Fibroblast of peridontal ligament (primary cell): ENCODE measurements at regions not wholly inside any gene's neighbourhood (a gene's known extent, or its start where the extent isn't known, plus 50 kb on each side); places are given as distances from the start of the nearest gene placed in this dataset.
"Not testable (repeated sequence)": the region's sequence is repeated elsewhere in the genome, so short reads cannot be mapped to it uniquely, and the experiment has no call there.

Experiments used
- DNase-seq: peaks from one replicate; pipeline ENCODE4 v3.0.0-alpha.2; 2010; ENCODE audit errors: extremely low read depth

DNA sequence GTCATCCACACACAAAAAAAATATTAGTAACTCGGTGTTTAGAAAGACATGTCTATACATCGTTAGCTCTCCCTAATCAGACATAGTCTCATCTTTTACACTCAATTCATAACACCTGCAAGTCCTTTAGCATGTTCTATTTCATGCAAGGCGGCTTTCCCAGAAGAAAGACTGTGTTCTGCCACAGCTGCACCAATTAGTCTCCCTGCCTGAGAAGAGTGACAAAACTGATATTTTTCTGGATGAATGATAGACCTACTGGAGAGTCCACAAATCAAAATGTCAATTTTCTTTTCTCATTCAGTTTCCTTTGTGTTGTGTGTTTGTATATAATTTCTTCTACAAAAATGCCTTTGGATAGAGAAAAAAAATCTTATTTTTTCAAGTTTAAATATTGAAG lies 435.8 kb upstream of the EPHA3 start:
- DNase-seq = no peak

- DNase-seq = no peak
Observed at GRCh38 chr3:88677298-88677697, 430.1 kb upstream of the EPHA3 start.

- DNase-seq = no peak
Observed at GRCh38 chr3:88678747-88679146, 428.7 kb upstream of the EPHA3 start.

DNA sequence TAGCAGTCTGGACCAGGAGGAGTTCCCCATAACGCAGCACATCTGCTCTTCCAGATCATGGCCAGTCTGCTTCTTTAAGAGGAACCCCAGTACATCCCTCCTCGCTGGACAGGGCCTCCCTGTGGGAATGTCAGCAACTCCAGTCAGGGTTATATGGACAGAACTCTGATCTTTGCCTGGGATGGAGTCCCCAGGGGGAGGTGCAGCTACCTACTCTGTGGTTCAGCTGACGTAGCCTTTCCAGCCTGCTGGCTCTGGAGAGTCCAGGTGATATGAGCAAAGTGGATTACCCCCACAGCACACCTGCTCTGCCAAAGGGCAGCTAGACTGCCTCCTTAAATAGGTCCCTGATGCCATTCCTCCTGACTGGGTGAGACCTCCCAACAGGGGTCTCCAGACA lies 417.1 kb upstream of the EPHA3 start:
- no peak for DNase-seq

DNA sequence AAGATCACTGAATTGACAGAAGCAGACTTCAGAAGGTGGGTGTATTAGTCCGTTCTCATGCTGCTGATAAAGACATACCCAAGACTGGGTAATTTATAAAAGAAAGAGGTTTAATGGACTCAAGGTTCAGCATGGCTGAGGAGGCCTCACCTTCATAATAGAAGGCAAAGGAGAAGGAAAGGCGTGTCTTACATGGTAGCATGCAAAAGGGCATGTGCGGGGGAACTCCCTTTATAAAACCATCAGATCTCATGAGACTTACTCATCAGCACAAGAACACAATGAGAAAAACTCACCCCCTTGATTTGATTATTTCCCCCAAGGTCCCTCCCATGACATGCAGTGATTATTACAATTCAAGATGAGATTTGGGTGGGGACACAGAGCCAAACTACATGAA lies 416.3 kb upstream of the EPHA3 start:
- no peak for DNase-seq

DNA sequence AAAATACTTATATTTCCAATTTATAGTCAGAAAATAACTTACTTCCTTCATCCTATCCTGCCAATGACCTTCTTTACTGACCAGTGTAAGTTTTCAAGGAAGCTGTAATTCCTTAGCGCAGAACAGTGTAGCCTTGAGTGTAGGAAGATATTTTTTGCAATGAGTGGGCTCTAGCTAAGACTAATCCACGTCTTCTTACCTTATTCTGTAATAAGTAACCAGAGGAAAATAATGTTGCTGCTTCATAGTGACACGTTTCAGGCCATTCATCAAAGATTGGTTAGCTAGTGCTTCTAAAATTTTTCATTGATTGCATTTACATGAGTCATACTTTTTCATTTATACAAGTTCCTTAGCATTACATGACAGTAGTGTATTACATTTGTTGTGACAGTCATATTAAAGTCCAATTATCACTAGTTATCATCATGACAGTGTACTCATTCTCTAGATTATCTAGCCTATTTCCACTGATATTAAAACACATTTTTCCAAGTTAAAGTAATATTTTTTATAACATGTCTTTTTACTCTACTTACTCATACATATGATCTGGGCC lies 403.8 kb upstream of the EPHA3 start:
- no peak for DNase-seq

GRCh38 chr3:88704338-88704737 lies 403.1 kb upstream of the EPHA3 start:
- no peak for DNase-seq

- DNase-seq = no peak
Observed at GRCh38 chr3:88707837-88708236, 399.6 kb upstream of the EPHA3 start.

- no peak for DNase-seq
Observed at GRCh38 chr3:88712552-88712951, 394.9 kb upstream of the EPHA3 start.

- DNase-seq = peak; percentile 14
Observed at GRCh38 chr3:88713233-88713691, 394.2 kb upstream of the EPHA3 start.

DNA sequence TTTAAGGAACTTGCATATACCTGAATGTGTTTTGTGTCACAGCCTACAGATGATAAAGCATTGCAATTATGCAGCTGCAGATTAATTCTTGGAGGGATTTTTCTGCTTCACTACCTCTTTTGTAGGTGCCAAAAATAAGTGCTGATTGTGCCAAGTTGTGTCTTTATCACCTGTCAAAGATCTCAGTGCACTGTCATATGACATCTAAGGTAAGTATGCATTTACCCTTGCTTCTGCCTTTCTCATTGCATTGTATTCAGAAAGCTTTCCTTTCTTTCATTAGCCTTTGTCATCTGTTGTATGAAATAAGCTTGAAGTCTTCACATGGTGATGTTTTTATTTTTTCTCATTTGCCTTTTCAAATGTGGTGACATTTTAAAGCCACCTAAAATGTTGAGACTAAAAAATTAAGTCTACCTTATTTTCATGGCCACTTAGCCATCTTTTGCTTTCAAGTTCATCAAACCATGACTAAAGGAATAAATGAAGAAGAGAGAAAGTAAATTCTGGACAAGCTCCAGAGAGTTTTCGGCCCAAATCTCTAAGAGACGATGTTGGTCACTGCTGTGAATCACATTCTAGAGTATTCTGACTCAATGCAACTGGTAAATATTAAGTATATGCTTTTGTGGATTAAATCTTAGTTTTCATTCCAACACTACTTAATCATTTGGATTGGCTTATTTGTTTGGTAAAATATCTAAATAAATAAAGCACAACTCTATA lies 381.8 kb upstream of the EPHA3 start:
- DNase-seq = no peak

GRCh38 chr3:88732186-88732585 lies 375.2 kb upstream of the EPHA3 start:
- DNase-seq = no peak

- peak; percentile 28 for DNase-seq
Observed at GRCh38 chr3:88742106-88742505, 365.3 kb upstream of the EPHA3 start.

DNA sequence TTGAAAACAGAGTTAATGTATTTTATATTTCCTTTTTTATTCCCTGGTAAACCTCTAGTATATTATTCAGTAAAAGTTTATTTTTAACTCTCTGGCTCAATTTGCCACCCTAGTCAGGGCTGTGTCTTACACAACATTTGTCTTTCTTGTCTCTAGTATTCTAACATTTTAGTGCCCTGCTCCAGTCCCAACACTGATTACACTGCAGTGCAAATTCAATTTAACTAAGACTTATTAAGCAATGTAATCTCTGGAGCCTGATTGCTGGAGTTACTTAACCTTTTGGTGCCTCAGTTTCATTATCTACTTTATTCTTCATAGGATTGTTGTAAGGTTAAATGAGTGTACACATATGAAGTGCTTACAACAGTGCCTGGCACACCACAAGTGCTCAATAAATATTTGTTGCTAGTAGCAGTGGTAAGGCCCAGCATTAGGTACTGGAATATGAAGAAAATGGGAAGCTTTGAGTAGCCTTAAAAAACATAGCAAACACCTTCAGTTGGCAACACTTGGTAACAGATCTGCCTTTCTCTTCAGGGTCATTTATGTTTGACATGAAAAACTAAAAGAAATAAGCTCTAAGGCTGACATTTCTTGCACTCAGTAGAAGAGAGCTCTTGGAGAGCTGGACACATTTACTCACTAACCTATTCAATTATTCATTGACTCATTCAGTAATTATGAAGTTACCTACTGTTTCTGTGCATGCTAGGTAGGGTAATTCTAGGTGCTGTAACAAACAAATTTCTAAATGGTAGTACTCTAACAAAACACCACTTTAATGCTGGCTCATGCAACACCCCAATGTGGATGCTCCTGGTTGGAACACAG lies 364.5 kb upstream of the EPHA3 start:
- DNase-seq = no peak

GRCh38 chr3:88744896-88745295 lies 362.5 kb upstream of the EPHA3 start:
- peak; percentile 12 for DNase-seq

DNA sequence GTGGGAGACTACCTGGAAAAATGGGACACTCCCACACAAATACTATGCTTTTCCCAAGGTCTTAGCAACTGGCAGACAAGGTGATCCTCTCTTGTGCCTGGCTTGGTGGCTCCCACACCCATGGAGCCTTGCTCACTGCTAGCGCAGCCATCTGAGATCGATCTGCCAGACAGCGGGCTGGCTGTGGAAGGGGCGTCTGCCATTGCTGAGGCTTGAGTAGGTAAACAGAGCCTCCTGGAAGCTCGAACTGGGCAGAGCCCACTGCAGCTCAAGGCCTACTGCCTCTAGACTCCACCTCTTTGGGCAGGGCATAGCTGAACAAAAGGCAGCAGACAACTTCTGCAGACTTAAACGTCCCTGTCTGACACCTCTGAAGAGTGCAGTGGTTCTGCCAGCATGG lies 360.3 kb upstream of the EPHA3 start:
- DNase-seq = not testable (repeated sequence)

DNA sequence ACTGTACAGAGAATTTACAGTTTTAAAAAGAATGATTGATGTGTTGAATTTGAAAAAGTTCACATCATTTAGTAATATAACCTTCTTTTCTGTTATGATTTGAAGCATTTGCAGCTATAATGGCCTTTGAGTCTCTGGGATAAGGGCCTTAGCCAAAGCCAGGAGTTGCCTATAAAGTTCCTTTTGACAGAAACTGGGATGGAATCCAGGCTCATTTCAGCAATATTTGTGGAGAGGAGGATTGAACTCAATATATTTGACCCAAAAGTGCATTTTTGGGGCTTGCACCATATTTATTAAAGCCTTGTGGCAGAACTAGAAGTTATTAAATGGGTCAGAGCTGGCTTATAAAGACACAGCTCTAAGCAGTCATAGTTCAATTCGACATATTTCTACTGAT lies 348.7 kb upstream of the EPHA3 start:
- DNase-seq = no peak

DNA sequence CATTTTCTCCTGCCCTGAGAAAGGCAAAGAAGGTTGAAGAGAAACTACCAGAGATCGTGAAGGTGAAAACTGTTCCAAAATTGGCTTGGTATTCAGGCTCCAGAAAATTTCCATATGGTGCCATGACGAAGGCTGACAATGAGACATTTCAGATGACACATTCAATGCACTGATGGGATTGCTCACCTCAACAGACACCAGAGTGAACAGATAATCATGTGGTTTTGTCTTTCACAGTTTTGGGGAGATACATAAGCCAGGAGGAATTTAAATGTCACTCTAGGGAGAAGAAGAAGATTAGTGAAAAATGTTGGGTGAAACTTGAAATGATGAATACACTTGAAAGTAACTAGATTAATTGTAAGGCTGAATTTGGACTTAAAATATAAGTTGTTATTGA lies 339.7 kb upstream of the EPHA3 start:
- no peak for DNase-seq

GRCh38 chr3:88773766-88774165 lies 333.7 kb upstream of the EPHA3 start:
- DNase-seq = no peak

- DNase-seq = no peak
Observed at GRCh38 chr3:88775026-88775690, 332.3 kb upstream of the EPHA3 start.

DNA sequence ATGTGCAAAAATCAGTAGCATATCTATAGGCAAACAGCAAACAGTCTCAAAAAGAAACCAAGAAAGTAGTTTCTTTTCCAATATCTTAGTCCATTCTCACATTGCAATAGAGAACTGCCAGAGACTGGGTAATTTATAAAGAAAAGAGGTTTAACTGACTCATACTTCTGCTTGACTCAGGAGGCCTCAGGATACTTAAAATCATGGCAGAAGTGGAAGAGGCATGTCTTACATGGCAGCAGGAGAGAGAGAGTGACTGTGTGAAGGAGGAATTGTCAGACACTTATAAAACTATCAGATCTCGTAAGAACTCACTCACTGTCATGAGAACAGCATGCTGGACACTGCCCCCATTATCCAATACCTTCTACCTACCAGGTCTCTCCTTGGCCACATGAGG lies 327.9 kb upstream of the EPHA3 start:
- DNase-seq = no peak

- DNase-seq = no peak
Observed at GRCh38 chr3:88784925-88785324, 322.5 kb upstream of the EPHA3 start.
